PFSK-1 (cell line): ENCODE measurements at regions not wholly inside any gene's neighbourhood (a gene's known extent, or its start where the extent isn't known, plus 50 kb on each side); places are given as distances from the start of the nearest gene placed in this dataset.

ENCODE experiments used
- FOXP2 ChIP-seq: optimal IDR thresholded peaks from 2 replicates; pipeline ENCODE3; 2011; ENCODE audit warnings: borderline replicate concordance, control low read depth, inconsistent platforms; ENCODE audit not compliant: insufficient read depth; ENCODE audit errors: extremely low read length, extremely low read depth
- POLR2AphosphoS5 ChIP-seq: IDR thresholded peaks from 2 replicates; pipeline ENCODE4 v1.6.1; 2012; ENCODE audit warnings: low read depth, mild to moderate bottlenecking, control low read depth, low read length, moderate library complexity
- REST ChIP-seq, 2 experiments: IDR thresholded peaks; 2 replicates each; pipeline versions ENCODE4 v1.6.1 to v1.8.0; 2011 to 2012; ENCODE audit warnings: low read depth in 2 of 2, low read length in 2 of 2, control low read depth in 1 of 2, inconsistent platforms in 1 of 2, mild to moderate bottlenecking in 1 of 2, moderate library complexity in 1 of 2; ENCODE audit not compliant: insufficient read depth in 1 of 2
- SIN3A ChIP-seq: IDR thresholded peaks from 2 replicates; pipeline ENCODE4 v1.6.1; 2012; ENCODE audit warnings: mild to moderate bottlenecking, low read length, moderate library complexity, borderline replicate concordance; ENCODE audit not compliant: insufficient read depth
- TAF1 ChIP-seq: IDR thresholded peaks from 2 replicates; pipeline ENCODE4 v1.6.1; 2012; ENCODE audit warnings: low read length, control low read depth, borderline replicate concordance; ENCODE audit not compliant: insufficient read depth

GRCh38 chr2:238571661-238572372 lies 145.1 kb downstream of the ASB1 start:
- TF ChIP-seq SIN3A (no peak), TAF1 (no peak), POLR2AphosphoS5 (no peak), FOXP2 (no peak), REST (IDR thresholded peaks at IDR 0.05; ENCODE audit: insufficient read depth in 1 of 2, low read depth in 2 of 2, low read length in 2 of 2) (no peak)

GRCh38 chr2:238573065-238573778 lies 146.5 kb downstream of the ASB1 start:
- TF ChIP-seq SIN3A = no peak
- TF ChIP-seq TAF1 = no peak
- TF ChIP-seq POLR2AphosphoS5 = no peak
- no peak for TF ChIP-seq FOXP2
- no peak for TF ChIP-seq REST (IDR thresholded peaks at IDR 0.05; ENCODE audit: insufficient read depth in 1 of 2, low read depth in 2 of 2, low read length in 2 of 2)

GRCh38 chr2:238573916-238574315 lies 147.2 kb downstream of the ASB1 start:
- TF ChIP-seq REST (IDR thresholded peaks at IDR 0.05; ENCODE audit: insufficient read depth in 1 of 2, low read depth in 2 of 2, low read length in 2 of 2) = no peak
- no peak for TF ChIP-seq FOXP2
- no peak for TF ChIP-seq TAF1
- no peak for TF ChIP-seq SIN3A
- TF ChIP-seq POLR2AphosphoS5 = no peak

- TF ChIP-seq SIN3A = no peak
- TF ChIP-seq REST (IDR thresholded peaks at IDR 0.05; ENCODE audit: insufficient read depth in 1 of 2, low read depth in 2 of 2, low read length in 2 of 2) = no peak
- no peak for TF ChIP-seq POLR2AphosphoS5
- TF ChIP-seq FOXP2 = no peak
- TF ChIP-seq TAF1 = no peak
These were observed 148.0 kb downstream of the ASB1 start for GRCh38 chr2:238574490-238575271.
